OCI-LY3 (cell line): ENCODE measurements at regions not wholly inside any gene's neighbourhood (a gene's known extent, or its start where the extent isn't known, plus 50 kb on each side); places are given as distances from the start of the nearest gene placed in this dataset.

Experiments used
- CTCF ChIP-seq: fragments of 200-600, 300-600 bp; sonication (generic); IDR thresholded peaks from 2 replicates; pipeline ENCODE4 v1.5.1; 2014; ENCODE audit warnings: antibody characterized with exemption, low read length, low read depth
- EZH2phosphoT487 ChIP-seq: fragments of 200-600 bp; shearing (Covaris generic); IDR thresholded peaks from 2 replicates; pipeline ENCODE4 v1.6.1; 2018; ENCODE audit warnings: antibody characterized with exemption, mixed run types, low read depth

GRCh38 chr3:40653001-40653400 lies 128.2 kb downstream of the ZNF621 start:
- TF ChIP-seq CTCF (no peak), EZH2phosphoT487 (no peak)
